ENCODE measurements at regions not wholly inside any gene's neighbourhood (a gene's known extent, or its start where the extent isn't known, plus 50 kb on each side); places are given as distances from the start of the nearest gene placed in this dataset.

DNA sequence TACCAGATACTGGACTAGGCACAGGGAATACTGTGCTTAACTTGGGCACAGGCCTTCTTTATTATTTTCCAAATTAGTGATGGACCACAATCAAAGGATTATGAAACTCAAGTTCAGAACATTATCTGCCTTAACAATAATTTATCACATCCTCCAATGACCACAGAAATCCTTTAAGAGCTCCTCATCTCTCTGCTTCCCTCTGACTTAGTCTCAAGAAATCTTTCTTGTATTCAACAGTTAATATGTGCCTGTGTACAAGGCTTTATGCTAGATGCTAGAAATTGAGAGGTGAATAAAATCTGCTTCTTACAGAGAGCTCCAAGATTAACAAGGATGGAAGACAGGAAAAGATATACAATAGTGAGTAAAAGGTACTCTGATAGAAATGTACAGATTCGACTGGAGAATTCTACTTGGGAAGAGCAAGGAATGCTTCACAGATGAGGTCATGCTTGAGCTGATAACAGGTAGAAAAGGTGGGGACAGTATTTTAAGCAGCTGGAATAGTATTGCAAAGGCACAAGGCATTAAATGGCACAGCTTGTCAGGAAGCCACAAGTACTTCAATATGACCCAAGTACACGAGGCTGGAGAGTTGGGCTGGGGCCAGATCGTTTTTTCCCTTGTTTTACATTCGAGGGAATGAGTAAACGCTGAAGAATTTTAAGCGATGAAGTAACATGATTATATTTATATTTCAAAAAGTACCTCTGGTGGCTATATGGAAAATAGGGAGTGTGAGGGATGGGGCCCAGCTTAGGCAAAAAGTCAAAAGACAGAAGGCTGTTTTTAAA is 55.1 kb upstream of the ARID2 start:
- peak; percentile 80 for DNase-seq

DNA sequence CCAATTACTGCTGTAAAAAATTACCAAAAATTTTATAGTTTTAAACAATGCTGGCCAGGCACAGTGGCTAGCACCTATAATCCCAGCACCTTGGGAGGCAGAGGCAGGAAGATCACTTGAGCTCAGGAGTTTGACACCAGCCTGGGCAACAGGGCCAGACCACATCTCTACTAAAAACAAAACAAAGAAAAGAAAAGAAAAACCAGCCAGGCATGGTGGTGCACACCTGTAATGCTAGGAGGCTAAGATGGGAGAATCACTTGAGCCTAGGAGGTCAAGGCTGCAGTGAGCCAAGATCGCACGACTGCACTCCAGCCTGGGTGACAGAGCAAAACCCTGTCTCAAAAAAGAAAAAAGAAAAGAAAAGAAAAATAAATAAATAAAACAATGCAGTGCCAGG is 54.0 kb upstream of the ARID2 start:
- DNase-seq, result no peak
